PFSK-1 (cell line): ENCODE measurements at regions not wholly inside any gene's neighbourhood (a gene's known extent, or its start where the extent isn't known, plus 50 kb on each side); places are given as distances from the start of the nearest gene placed in this dataset.

Source experiments
- FOXP2 ChIP-seq: optimal IDR thresholded peaks from 2 replicates; pipeline ENCODE3; 2011; ENCODE audit warnings: borderline replicate concordance, control low read depth, inconsistent platforms; ENCODE audit not compliant: insufficient read depth; ENCODE audit errors: extremely low read length, extremely low read depth
- POLR2AphosphoS5 ChIP-seq: IDR thresholded peaks from 2 replicates; pipeline ENCODE4 v1.6.1; 2012; ENCODE audit warnings: low read depth, mild to moderate bottlenecking, control low read depth, low read length, moderate library complexity
- REST ChIP-seq, 2 experiments: IDR thresholded peaks; 2 replicates each; pipeline versions ENCODE4 v1.6.1 to v1.8.0; 2011 to 2012; ENCODE audit warnings: low read depth in 2 of 2, low read length in 2 of 2, control low read depth in 1 of 2, inconsistent platforms in 1 of 2, mild to moderate bottlenecking in 1 of 2, moderate library complexity in 1 of 2; ENCODE audit not compliant: insufficient read depth in 1 of 2
- SIN3A ChIP-seq: IDR thresholded peaks from 2 replicates; pipeline ENCODE4 v1.6.1; 2012; ENCODE audit warnings: mild to moderate bottlenecking, low read length, moderate library complexity, borderline replicate concordance; ENCODE audit not compliant: insufficient read depth
- TAF1 ChIP-seq: IDR thresholded peaks from 2 replicates; pipeline ENCODE4 v1.6.1; 2012; ENCODE audit warnings: low read length, control low read depth, borderline replicate concordance; ENCODE audit not compliant: insufficient read depth

GRCh38 chr15:62541250-62541649 lies 376.2 kb upstream of the C2CD4B start:
- no peak for TF ChIP-seq REST (IDR thresholded peaks at IDR 0.05; ENCODE audit: insufficient read depth in 1 of 2, low read depth in 2 of 2, low read length in 2 of 2)
- no peak for TF ChIP-seq POLR2AphosphoS5
- no peak for TF ChIP-seq SIN3A
- TF ChIP-seq FOXP2, result no peak
- no peak for TF ChIP-seq TAF1

- no peak for TF ChIP-seq REST (IDR thresholded peaks at IDR 0.05; ENCODE audit: insufficient read depth in 1 of 2, low read depth in 2 of 2, low read length in 2 of 2)
- TF ChIP-seq SIN3A, result no peak
- TF ChIP-seq POLR2AphosphoS5, result no peak
- TF ChIP-seq FOXP2, result no peak
These were observed 376.8 kb upstream of the C2CD4B start for GRCh38 chr15:62541846-62542245.

GRCh38 chr15:62544446-62544845 lies 379.4 kb upstream of the C2CD4B start:
- TF ChIP-seq REST (IDR thresholded peaks at IDR 0.05; ENCODE audit: insufficient read depth in 1 of 2, low read depth in 2 of 2, low read length in 2 of 2) (no peak), POLR2AphosphoS5 (no peak), FOXP2 (no peak), SIN3A (no peak), TAF1 (no peak)

- TF ChIP-seq TAF1 (no peak), POLR2AphosphoS5 (no peak), SIN3A (no peak), FOXP2 (no peak), REST (IDR thresholded peaks at IDR 0.05; ENCODE audit: insufficient read depth in 1 of 2, low read depth in 2 of 2, low read length in 2 of 2) (no peak)
These were observed 380.6 kb upstream of the C2CD4B start for GRCh38 chr15:62545467-62546227.
